DOHH2 (cell line): ENCODE measurements at regions not wholly inside any gene's neighbourhood (a gene's known extent, or its start where the extent isn't known, plus 50 kb on each side); places are given as distances from the start of the nearest gene placed in this dataset.

Experiments
- H3F3A ChIP-seq: fragments of 200-600 bp; sonication (generic), shearing (Covaris generic); 2 replicates; pipeline ENCODE4 v1.6.0; 2016; ENCODE audit warnings: antibody characterized with exemption, mild to moderate bottlenecking; ENCODE audit not compliant: control insufficient read depth, insufficient read depth
- H3K27ac ChIP-seq: fragments of 200-600 bp; sonication (generic); 2 replicates; pipeline ENCODE4 v1.5.1; 2014; ENCODE audit warnings: low read depth, mild to moderate bottlenecking, low read length, moderate library complexity
- H3K27me3 ChIP-seq: fragments of 200-600 bp; sonication (generic); 2 replicates; pipeline ENCODE4 v1.6.1; 2014; ENCODE audit warnings: mild to moderate bottlenecking, low read length, mixed read lengths; ENCODE audit not compliant: control insufficient read depth
- H3K36me3 ChIP-seq: fragments of 200-600 bp; sonication (generic); 2 replicates; pipeline ENCODE4 v1.6.1; 2014; ENCODE audit warnings: mild to moderate bottlenecking, low read length, moderate library complexity, mixed read lengths; ENCODE audit not compliant: control insufficient read depth
- H3K4me1 ChIP-seq: fragments of 200-600 bp; sonication (generic); 2 replicates; pipeline ENCODE4 v1.6.1; 2014; ENCODE audit warnings: mild to moderate bottlenecking, low read length, mixed read lengths; ENCODE audit not compliant: control insufficient read depth
- H3K4me2 ChIP-seq: fragments of 200-600 bp; sonication (generic); 2 replicates; pipeline ENCODE4 v1.6.0; 2014; ENCODE audit warnings: mild to moderate bottlenecking, low read length, moderate library complexity
- H3K4me3 ChIP-seq: fragments of 200-600 bp; sonication (generic); 2 replicates; pipeline ENCODE4 v1.5.1; 2014; ENCODE audit warnings: mild to moderate bottlenecking, low read length, mixed read lengths
- H3K79me2 ChIP-seq: fragments of 200-600 bp; sonication (generic); 2 replicates; pipeline ENCODE4 v1.6.1; 2014; ENCODE audit warnings: mild to moderate bottlenecking, low read length, mixed read lengths; ENCODE audit not compliant: control insufficient read depth
- H3K9me2 ChIP-seq: fragments of 200-600 bp; sonication (generic); replicated peaks from 2 replicates; pipeline ENCODE4 v1.6.1; 2014; ENCODE audit warnings: mild to moderate bottlenecking, low read length, mixed read lengths; ENCODE audit not compliant: control insufficient read depth
- H3K9me3 ChIP-seq: fragments of 200-600 bp; sonication (generic); 2 replicates; pipeline ENCODE4 v1.6.1; 2014; ENCODE audit warnings: antibody characterized with exemption, low read length, mixed read lengths; ENCODE audit not compliant: control insufficient read depth, insufficient read depth
- H4K20me1 ChIP-seq: fragments of 200-600 bp; sonication (generic); 2 replicates; pipeline ENCODE4 v1.6.0; 2014; ENCODE audit warnings: low read depth, mild to moderate bottlenecking, antibody characterized with exemption, low read length, moderate library complexity; ENCODE audit not compliant: control insufficient read depth, insufficient read depth
- EZH2phosphoT487 ChIP-seq: fragments of 200-600 bp; sonication (generic); IDR thresholded peaks from 2 replicates; pipeline ENCODE4 v1.6.1; 2017; ENCODE audit warnings: borderline replicate concordance, mild to moderate bottlenecking, antibody characterized with exemption, low read length, moderate library complexity, mixed read lengths
- TF ChIP-seq, protein P1 (sequence below): fragments of 200-600 bp; sonication (generic); IDR thresholded peaks from one replicate; pipeline ENCODE4 v1.5.1; 2014; ENCODE audit warnings: antibody characterized with exemption, mild to moderate bottlenecking, low read depth, low read length; ENCODE audit not compliant: poor library complexity, severe bottlenecking

DNA sequence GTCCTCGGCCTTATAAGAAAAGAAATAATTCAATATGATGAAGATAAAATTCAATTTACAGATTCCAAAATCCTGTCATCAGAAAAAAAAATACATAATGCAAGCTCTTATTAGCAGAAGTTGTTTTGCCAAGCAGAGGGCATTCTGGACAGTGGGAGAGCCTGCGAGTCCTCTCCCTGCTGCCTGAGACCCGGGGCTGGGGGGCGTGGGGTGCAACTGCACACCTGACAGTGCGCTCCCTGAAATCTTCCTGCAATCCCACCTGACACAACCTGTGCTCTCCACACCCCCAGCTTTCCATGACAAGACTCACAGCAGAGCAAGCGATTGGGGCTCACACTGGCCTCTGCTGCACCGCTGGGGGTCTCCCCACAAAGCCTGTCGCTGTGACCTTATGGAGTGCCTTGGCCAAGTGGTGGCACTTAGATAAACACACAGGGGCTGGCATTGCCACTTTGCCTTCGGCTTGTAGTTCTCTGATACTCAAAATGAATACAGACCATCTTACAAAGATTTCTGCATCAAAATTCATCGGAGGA is 130.3 kb upstream of the PDE10A start:
- H3F3A ChIP-seq, result no peaks in the 10 kb centered on the region
- no peaks in the 10 kb centered on the region for H4K20me1 ChIP-seq
- H3K36me3 ChIP-seq, result no peaks in the 10 kb centered on the region
- H3K27me3 ChIP-seq, result no peaks in the 10 kb centered on the region
- H3K79me2 ChIP-seq, result no peaks in the 10 kb centered on the region
- no peak overlapping the region for H3K4me3 ChIP-seq
- H3K4me1 ChIP-seq, result peaks cover 5% of the 10 kb centered on the region; the same call in 1 of the 2 replicates
- H3K9me3 ChIP-seq, result no peaks in the 10 kb centered on the region
- no peaks in the 10 kb centered on the region for H3K9me2 ChIP-seq
- H3K27ac ChIP-seq, result no peak overlapping the region
- H3K4me2 ChIP-seq, result no peak overlapping the region
- no peak for TF ChIP-seq EZH2phosphoT487
- TF ChIP-seq, protein P1, sequence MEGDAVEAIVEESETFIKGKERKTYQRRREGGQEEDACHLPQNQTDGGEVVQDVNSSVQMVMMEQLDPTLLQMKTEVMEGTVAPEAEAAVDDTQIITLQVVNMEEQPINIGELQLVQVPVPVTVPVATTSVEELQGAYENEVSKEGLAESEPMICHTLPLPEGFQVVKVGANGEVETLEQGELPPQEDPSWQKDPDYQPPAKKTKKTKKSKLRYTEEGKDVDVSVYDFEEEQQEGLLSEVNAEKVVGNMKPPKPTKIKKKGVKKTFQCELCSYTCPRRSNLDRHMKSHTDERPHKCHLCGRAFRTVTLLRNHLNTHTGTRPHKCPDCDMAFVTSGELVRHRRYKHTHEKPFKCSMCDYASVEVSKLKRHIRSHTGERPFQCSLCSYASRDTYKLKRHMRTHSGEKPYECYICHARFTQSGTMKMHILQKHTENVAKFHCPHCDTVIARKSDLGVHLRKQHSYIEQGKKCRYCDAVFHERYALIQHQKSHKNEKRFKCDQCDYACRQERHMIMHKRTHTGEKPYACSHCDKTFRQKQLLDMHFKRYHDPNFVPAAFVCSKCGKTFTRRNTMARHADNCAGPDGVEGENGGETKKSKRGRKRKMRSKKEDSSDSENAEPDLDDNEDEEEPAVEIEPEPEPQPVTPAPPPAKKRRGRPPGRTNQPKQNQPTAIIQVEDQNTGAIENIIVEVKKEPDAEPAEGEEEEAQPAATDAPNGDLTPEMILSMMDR, result no peak

DNA sequence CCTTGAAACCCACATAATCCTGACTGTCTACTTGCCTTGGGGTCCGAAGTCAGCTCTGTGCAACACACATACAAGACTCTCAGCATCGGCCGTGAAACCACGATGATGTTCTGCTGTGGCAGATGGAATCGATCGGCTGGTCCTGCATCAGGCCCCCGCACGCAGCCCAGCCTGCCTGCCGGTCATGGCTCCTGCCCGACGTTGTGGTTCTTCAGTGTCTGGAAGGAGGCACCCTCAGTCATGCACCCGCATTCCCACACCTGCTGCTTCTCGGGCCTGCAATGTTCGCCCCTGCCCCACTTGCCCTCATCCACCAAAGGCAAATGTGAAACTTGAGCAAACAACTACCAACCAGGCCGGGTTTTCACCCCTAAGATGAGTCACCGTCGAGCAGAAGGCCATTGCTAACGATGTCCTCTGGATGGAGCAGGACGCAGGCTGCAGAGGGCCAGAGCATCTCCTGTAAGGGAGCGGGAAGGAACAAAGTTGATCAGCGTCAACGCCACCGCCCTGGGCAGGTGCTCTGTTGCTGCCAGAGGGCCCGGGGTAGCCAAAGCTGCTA is 128.9 kb upstream of the PDE10A start:
- peaks cover 5% of the 10 kb centered on the region; the same call in 1 of the 2 replicates for H3K4me1 ChIP-seq
- no peaks in the 10 kb centered on the region for H4K20me1 ChIP-seq
- TF ChIP-seq, protein P1, result no peak
- TF ChIP-seq EZH2phosphoT487, result no peak
- no peak overlapping the region for H3K4me2 ChIP-seq
- no peaks in the 10 kb centered on the region for H3F3A ChIP-seq
- no peaks in the 10 kb centered on the region for H3K79me2 ChIP-seq
- no peaks in the 10 kb centered on the region for H3K9me3 ChIP-seq
- H3K9me2 ChIP-seq, result no peaks in the 10 kb centered on the region
- no peaks in the 10 kb centered on the region for H3K36me3 ChIP-seq
- no peak overlapping the region for H3K4me3 ChIP-seq
- peaks cover 3% of the 10 kb centered on the region; the same call in 1 of the 2 replicates for H3K27me3 ChIP-seq
- no peak overlapping the region for H3K27ac ChIP-seq

DNA sequence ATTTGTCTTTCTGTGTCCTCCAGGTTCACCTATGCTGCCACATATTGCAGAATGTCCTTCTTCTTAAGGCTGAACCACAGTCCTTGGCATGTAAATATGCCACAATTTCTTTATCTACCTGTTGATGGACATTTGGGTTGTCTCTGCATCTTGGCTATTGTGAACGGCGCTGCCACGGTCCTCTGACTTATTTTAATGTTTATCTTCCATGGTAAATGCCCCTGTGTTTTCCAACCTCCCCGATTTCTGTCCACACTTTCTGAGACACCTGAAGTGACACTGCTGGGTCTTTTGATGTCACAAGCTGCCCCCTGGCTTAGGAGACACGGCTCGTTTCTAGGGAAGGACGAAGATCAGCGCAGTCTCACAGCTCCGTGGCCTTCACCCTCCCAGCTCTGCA is 128.3 kb upstream of the PDE10A start:
- Histone ChIP-seq H4K20me1 (no peaks in the 10 kb centered on the region), H3K4me1 (peaks cover 5% of the 10 kb centered on the region; the same call in 1 of the 2 replicates), H3F3A (no peaks in the 10 kb centered on the region)

More for the DNA sequence above, 128.3 kb upstream of the PDE10A start:
- Histone ChIP-seq H3K27me3 (peaks cover 3% of the 10 kb centered on the region; the same call in 1 of the 2 replicates), H3K9me3 (no peaks in the 10 kb centered on the region), H3K79me2 (no peaks in the 10 kb centered on the region), H3K4me2 (no peak overlapping the region), H3K36me3 (no peaks in the 10 kb centered on the region), H3K9me2 (no peaks in the 10 kb centered on the region), H3K4me3 (no peak overlapping the region), H3K27ac (no peak overlapping the region)
- no peak for TF ChIP-seq EZH2phosphoT487
- TF ChIP-seq, protein P1, result no peak
